ENCODE measurements at regions not wholly inside any gene's neighbourhood (a gene's known extent, or its start where the extent isn't known, plus 50 kb on each side); places are given as distances from the start of the nearest gene placed in this dataset.

- no peaks in the 10 kb centered on the region for H3K4me1 Mint-ChIP-seq
- WGBS (ENCODE audit: insufficient coverage): 80% methylated on average over 1 of the region's 1 CpG
- no peaks in the 10 kb centered on the region for H3K36me3 Mint-ChIP-seq
- peaks cover 0 to 2% (median 1%) of the 10 kb centered on the region in 3 donors for H3K27me3 Mint-ChIP-seq (ENCODE audit: low read depth in 3 of 3)
- Histone ChIP-seq H4K20me1 (ENCODE audit: insufficient read depth, low read length) (no peaks in the 10 kb centered on the region), H3K9ac (ENCODE audit: insufficient read depth, low read length, poor library complexity, severe bottlenecking) (no peak overlapping the region), H3K4me1 (ENCODE audit: control insufficient read depth in 1 of 2, insufficient read depth in 2 of 2, low read length in 2 of 2) (no peaks in the 10 kb centered on the region), H3K4me2 (replicated peaks; ENCODE audit: extremely low read depth, low read length, poor library complexity, severe bottlenecking) (no peak overlapping the region), H3K27ac (ENCODE audit: low read depth in 1 of 2, low read length in 2 of 2) (no peak overlapping the region), H3K79me2 (ENCODE audit: insufficient read depth, low read length) (no peaks in the 10 kb centered on the region), H3K9me3 (replicated peaks in 1 of 2; ENCODE audit: control insufficient read depth in 1 of 2, insufficient read depth in 1 of 2, low read length in 2 of 2) (no peaks in the 10 kb centered on the region), H2AFZ (ENCODE audit: insufficient read depth, low read depth, low read length, poor library complexity, severe bottlenecking) (no peak overlapping the region), H3K4me3 (replicated peaks in 1 of 3; ENCODE audit: low read depth in 2 of 3, low read length in 3 of 3) (no peak overlapping the region), H3K27me3 (ENCODE audit: control insufficient read depth in 2 of 2, insufficient read depth in 2 of 2, low read length in 2 of 2) (no peaks in the 10 kb centered on the region), H3K36me3 (replicated peaks in 1 of 2; ENCODE audit: control insufficient read depth in 1 of 2, insufficient read depth in 2 of 2, low read length in 2 of 2) (no peaks in the 10 kb centered on the region)
- H3K9me3 Mint-ChIP-seq: peaks cover 0 to 6% (median 2%) of the 10 kb centered on the region in 7 donors
- no peak for TF ChIP-seq CTCF (IDR thresholded peaks at IDR 0.05)
- no peak for DNase-seq
- H3K27ac Mint-ChIP-seq: no peak overlapping the region
- no peak overlapping the region for H3K4me3 Mint-ChIP-seq
- intact Hi-C loops (cut with micrococcal nuclease): no loop called here
Observed at GRCh38 chr12:88820012-88820411, 239.7 kb upstream of the KITLG start.

GRCh38 chr12:88816201-88816600 lies 235.9 kb upstream of the KITLG start:
- Mint-ChIP-seq H3K27me3 (ENCODE audit: low read depth in 3 of 3) (peaks cover 0 to 1% (median 0%) of the 10 kb centered on the region in 3 donors), H3K9me3 (peaks cover 0 to 9% (median 2%) of the 10 kb centered on the region in 7 donors)
- no peak overlapping the region for H2AFZ ChIP-seq (ENCODE audit: insufficient read depth, low read depth, low read length, poor library complexity, severe bottlenecking)

More at GRCh38 chr12:88816201-88816600, 235.9 kb upstream of the KITLG start:
- H3K9me3 ChIP-seq (replicated peaks in 1 of 2; ENCODE audit: control insufficient read depth in 1 of 2, insufficient read depth in 1 of 2, low read length in 2 of 2): no peaks in the 10 kb centered on the region
- Mint-ChIP-seq H3K36me3 (no peaks in the 10 kb centered on the region), H3K4me3 (no peak overlapping the region), H3K4me1 (no peaks in the 10 kb centered on the region), H3K27ac (no peak overlapping the region)
- no peaks in the 10 kb centered on the region for H3K36me3 ChIP-seq (replicated peaks in 1 of 2; ENCODE audit: control insufficient read depth in 1 of 2, insufficient read depth in 2 of 2, low read length in 2 of 2)
- H3K79me2 ChIP-seq (ENCODE audit: insufficient read depth, low read length): no peaks in the 10 kb centered on the region
- no peaks in the 10 kb centered on the region for H3K27me3 ChIP-seq (ENCODE audit: control insufficient read depth in 2 of 2, insufficient read depth in 2 of 2, low read length in 2 of 2)
- intact Hi-C loops (cut with micrococcal nuclease): no loop called here
- DNase-seq: no peak
- no peak overlapping the region for H3K27ac ChIP-seq (ENCODE audit: low read depth in 1 of 2, low read length in 2 of 2)
- no peaks in the 10 kb centered on the region for H3K4me1 ChIP-seq (ENCODE audit: control insufficient read depth in 1 of 2, insufficient read depth in 2 of 2, low read length in 2 of 2)
- TF ChIP-seq CTCF (IDR thresholded peaks at IDR 0.05): no peak
- H3K4me3 ChIP-seq (replicated peaks in 1 of 3; ENCODE audit: low read depth in 2 of 3, low read length in 3 of 3): no peak overlapping the region
- no peak overlapping the region for H3K4me2 ChIP-seq (replicated peaks; ENCODE audit: extremely low read depth, low read length, poor library complexity, severe bottlenecking)
- H4K20me1 ChIP-seq (ENCODE audit: insufficient read depth, low read length): no peaks in the 10 kb centered on the region
- no peak overlapping the region for H3K9ac ChIP-seq (ENCODE audit: insufficient read depth, low read length, poor library complexity, severe bottlenecking)

All from CD14-positive monocyte (primary cell).